AML-193 (cell line): ENCODE measurements at regions not wholly inside any gene's neighbourhood (a gene's known extent, or its start where the extent isn't known, plus 50 kb on each side); places are given as distances from the start of the nearest gene placed in this dataset.
"Not testable (repeated sequence)": the region's sequence is repeated elsewhere in the genome, so short reads cannot be mapped to it uniquely, and the experiment has no call there.

Experiments used
- DNase-seq, 2 experiments: peaks; one replicate each; lab custom pipeline; 2025; lab: John Stamatoyannopoulos, UW

GRCh38 chr2:95765925-95766910, 174.4 kb downstream of the TRIM43 start:
- DNase-seq, result not testable (repeated sequence)

- DNase-seq, result not testable (repeated sequence)
Measured at GRCh38 chr2:95767531-95767930, 175.7 kb downstream of the TRIM43 start.

GRCh38 chr2:95767950-95768349, 176.1 kb downstream of the TRIM43 start:
- DNase-seq, result not testable (repeated sequence)

- DNase-seq, result not testable (repeated sequence)
Measured at GRCh38 chr2:95769256-95769655, 177.5 kb downstream of the TRIM43 start.

- not testable (repeated sequence) for DNase-seq
Measured at GRCh38 chr2:95770726-95771125, 178.9 kb downstream of the TRIM43 start.

GRCh38 chr2:95774322-95775192, 182.8 kb downstream of the TRIM43 start:
- not testable (repeated sequence) for DNase-seq

- DNase-seq, result not testable (repeated sequence)
Measured at GRCh38 chr2:95775193-95775531, 183.4 kb downstream of the TRIM43 start.
